Activated T-cell treated with anti-CD3 and anti-CD28 coated beads, Interleukin-2, amount 50 U/mL, for 1 hour (primary cell): ENCODE measurements at regions not wholly inside any gene's neighbourhood (a gene's known extent, or its start where the extent isn't known, plus 50 kb on each side); places are given as distances from the start of the nearest gene placed in this dataset.
"Not testable (repeated sequence)": the region's sequence is repeated elsewhere in the genome, so short reads cannot be mapped to it uniquely, and the experiment has no call there.

ENCODE experiments used
- DNase-seq: peaks from one replicate; pipeline ENCODE4 v3.0.0-alpha.2; 2020

DNA sequence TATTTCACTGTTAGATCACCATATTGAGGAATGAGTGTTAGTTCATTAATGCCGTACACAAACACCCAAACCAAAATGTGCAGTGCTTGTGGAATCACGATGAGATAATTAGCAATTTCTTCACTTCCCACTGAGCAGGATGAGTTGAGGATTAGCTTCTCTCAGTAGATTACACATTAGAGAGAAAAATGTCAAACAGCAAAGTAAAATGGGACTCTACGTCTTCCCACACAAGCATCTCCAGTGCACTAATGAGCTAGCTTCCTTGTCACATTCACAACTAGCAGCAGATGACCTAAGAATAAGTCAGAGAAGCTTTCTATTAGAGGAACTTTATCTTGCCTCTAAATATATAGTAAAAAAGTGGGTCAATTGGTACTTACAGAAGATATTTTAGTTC lies 926.9 kb downstream of the TSN start:
- DNase-seq: no peak

GRCh38 chr2:122683018-122683417 lies 927.6 kb downstream of the TSN start:
- no peak for DNase-seq

DNA sequence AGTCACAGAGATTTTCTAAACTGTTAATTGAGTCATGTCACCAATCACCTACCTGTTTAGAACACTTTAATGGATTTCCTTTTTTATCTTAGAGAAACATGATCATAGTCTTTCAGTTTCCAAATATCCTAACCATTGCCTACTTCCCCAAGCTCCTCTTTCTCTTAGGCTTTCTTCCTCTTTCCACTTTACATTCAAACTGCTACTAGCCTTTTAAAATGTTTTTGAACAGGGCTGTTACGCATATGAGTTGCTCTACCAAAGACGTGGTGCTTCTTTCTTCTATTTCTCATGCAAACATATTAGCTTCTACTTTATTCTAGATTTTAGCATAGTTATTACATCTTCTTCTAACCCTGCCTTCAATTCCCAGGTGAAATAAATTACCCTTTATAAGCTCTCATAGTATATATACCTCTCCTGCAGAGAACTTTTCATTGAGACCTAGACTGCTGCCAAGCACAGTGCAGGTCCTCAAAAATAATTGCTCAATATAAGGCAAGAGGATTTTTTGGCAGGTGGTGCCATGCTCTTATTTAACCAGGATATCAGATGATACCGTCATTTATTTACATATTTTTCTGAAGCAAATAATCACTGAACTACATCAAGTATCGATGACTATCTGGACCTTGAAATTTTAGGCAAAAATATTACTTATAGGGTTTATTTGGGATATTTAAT lies 937.1 kb downstream of the TSN start:
- no peak for DNase-seq

DNA sequence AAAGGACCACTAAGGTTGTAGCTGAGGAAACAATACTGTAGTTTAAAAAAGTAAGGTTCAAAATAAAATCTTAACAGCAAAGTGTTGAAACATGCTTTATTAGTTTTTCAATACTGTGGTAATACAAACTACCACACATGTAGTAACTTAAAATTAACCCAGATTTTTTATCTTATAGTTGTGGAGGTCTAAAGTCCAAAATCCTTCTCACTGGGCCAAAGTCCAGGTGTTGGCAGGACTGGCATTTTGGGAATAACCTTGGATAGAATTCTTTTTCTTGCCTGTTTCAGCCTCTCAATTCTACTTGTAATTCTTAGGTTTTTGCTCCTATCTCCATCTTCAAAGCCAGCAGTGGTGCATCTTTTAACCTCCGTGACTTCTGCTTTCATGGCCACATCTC lies 942.0 kb downstream of the TSN start:
- DNase-seq: no peak

- no peak for DNase-seq
Observed at GRCh38 chr2:122703676-122704075, 948.2 kb downstream of the TSN start.

- DNase-seq: no peak
Observed at GRCh38 chr2:122704109-122704563, 948.7 kb downstream of the TSN start.

DNA sequence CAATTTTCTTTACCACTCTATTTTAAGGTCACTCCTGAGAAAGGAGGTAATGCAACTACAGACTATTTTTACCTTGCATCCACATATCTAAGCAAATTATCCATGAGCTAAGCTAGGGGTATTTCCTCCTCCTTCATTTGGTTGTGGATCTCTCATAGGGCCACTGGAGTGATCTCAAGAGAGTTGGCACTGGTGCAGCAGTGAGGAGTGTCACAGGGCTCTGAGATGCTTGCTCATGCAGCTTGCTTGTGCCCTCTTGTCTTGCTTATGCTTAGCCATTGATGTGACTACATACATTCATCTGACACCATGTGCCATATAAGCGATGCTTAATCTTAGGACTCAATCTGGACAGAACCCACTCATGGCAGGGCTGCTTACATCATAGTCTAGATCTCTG lies 950.3 kb downstream of the TSN start:
- no peak for DNase-seq

DNA sequence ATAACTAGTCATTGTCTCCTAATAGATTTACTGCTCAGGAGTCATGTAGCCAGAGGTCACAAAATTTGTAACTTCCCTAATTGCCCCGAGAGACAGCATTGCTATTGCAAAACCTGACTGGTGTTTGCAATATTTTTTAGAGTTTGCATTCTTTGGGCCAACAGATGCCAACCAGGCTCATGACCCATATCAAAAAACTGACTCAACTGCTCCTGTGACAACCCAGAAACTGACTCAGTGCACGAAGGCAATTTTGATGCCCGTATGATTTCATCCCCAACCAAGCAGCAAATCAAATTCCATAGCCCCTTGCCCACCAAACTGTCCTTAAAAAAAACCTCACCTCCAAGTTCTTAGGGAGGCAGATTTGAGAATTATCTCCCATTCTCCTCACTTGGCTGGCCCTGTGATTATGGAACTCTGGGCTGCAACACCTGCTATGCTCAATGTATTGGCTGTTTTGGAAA lies 951.3 kb downstream of the TSN start:
- DNase-seq: no peak

- no peak for DNase-seq
Observed at GRCh38 chr2:122707224-122707824, 951.9 kb downstream of the TSN start.

- no peak for DNase-seq
Observed at GRCh38 chr2:122710049-122710448, 954.6 kb downstream of the TSN start.

- DNase-seq: no peak
Observed at GRCh38 chr2:122713800-122714199, 958.3 kb downstream of the TSN start.

GRCh38 chr2:122720822-122721221 lies 965.4 kb downstream of the TSN start:
- not testable (repeated sequence) for DNase-seq

DNA sequence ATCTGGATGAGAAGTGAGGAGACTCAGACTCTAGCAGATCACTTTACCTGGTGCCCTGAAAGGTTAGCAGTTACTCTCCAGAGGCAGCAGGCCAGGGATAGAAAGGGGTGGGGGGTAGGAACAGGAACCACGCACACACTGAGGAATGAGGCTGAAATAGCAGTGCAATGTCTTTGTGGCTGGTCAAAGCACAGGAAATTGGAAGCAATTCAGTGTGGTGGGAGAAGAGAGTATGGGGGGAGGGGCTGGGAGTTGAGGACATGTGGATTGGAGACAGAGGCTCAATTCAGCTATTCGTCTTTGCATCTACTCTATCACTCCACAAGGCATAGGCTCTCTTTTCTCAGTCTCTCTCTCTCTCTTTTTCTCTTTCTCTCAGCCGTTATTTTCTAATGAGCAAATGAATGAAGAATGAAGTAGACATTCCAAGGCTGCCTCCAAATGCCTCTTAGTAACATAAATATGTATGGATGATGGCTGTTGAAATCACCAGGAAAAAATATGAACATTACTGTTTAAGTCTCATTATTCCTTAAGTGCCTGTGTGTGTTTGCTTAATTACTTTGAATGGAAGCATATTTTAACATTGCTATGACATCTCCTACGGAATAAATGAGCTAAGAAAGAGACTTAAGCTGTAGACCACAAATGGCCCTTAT lies 979.4 kb downstream of the TSN start:
- no peak for DNase-seq

- no peak for DNase-seq
Observed at GRCh38 chr2:122736279-122736678, 980.8 kb downstream of the TSN start.

DNA sequence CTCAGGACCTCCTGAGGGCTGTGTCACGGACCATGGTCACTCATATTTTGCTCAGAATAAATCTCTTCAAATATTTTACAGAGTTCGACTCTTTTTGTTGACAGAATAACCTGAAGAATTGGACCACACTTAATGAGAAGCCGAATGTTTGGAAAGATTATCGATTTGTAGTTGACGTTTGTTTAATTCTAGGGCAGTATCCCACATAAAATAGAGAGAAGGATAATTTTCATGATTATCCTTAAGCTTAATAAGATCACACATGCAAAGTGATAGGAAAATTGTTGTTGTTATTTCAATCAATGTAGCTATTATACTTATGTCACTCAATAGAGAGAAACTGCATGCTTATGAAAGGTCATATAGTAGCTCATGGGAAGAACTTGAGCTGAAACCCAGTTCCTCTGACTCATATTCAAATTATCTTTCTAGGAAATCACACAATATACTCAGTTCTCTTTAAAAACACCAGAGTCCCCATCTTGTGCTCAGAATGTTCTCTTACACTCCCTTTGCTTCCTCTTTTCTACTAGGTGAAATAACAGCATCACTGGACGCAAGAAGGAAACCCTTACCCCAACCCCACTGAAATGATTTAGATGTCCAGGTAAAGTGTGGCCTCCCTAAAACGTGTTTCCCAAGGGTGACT lies 982.1 kb downstream of the TSN start:
- no peak for DNase-seq

DNA sequence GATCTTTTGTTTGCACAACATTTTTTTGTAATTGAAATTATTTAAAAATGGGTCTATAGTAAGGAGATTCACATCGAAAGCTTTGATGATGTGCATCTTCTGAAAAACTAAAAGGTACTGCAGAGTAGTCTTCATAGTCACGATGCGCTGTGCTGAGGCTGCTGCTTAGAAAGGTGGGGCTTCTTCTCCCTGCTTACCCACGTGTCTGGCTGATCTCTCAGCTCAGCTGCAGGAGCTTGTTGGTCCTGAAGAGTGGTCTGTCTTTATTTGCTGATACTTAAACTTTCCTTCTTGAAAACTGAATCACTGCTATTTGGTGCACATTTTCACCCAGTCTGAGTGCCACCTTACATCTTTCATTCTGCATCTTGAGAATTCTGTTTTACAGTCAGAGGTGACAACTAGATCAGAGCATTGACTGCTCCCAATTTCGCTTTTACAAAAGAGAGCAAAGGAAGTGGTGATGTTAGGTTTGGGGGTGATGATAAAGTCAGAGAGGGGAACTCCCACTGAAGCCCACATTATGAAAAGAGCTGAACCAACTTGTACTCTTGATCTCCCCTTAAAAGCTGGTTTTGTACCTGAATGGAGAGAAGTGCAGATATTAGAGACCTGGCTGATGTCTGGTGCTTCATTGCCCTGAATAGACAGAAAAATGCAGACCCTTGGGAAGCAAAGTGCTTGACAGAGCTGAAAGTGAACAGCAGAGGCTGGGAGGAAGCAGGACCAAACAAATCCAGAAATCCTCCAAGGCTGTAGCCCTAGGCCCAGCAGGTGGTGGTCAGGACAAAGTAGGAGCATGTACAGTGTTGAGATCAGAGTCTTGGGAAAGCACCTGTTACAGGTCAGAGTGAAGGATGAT lies 984.5 kb downstream of the TSN start:
- no peak for DNase-seq

GRCh38 chr2:122740594-122740948 lies 985.1 kb downstream of the TSN start:
- DNase-seq: no peak

- no peak for DNase-seq
Observed at GRCh38 chr2:122741403-122741802, 986.0 kb downstream of the TSN start.

GRCh38 chr2:122743021-122743675 lies 987.7 kb downstream of the TSN start:
- DNase-seq: no peak

- no peak for DNase-seq
Observed at GRCh38 chr2:122745603-122746002, 990.2 kb downstream of the TSN start.

DNA sequence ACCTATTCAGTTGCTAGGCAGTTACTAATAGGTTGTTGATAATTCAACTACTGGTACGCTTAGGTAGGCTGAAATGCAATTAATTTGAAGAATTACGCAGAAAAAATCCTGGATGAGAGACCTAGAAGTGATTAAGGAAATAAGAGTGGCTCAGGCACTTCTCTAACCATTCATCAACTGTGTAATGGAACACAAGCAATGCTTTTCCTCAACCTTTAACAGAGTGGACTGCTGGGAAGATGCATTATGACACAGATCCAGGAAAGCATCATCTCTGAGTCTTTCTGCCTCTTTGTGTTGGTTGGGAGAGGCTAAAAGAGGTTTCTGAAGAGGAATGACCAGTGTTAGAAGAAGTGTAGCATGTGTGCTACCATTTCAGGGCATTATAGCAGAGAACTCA lies 992.2 kb downstream of the TSN start:
- DNase-seq: no peak

GRCh38 chr2:122748552-122749011 lies 993.1 kb downstream of the TSN start:
- DNase-seq: no peak
